ENCODE measurements at regions not wholly inside any gene's neighbourhood (a gene's known extent, or its start where the extent isn't known, plus 50 kb on each side); places are given as distances from the start of the nearest gene placed in this dataset.
"Not testable (repeated sequence)": the region's sequence is repeated elsewhere in the genome, so short reads cannot be mapped to it uniquely, and the experiment has no call there.

GRCh38 chrX:500481-501010, 113.8 kb upstream of the PPP2R3B start:
- Mint-ChIP-seq H3K4me1 (ENCODE audit: low read depth) (no peaks in the 10 kb centered on the region), H3K4me3 (no peak overlapping the region), H3K27ac (no peak overlapping the region), H3K27me3 (ENCODE audit: low read depth) (no peaks in the 10 kb centered on the region), H3K9me3 (peaks cover 15% of the 10 kb centered on the region), H3K36me3 (ENCODE audit: low read depth) (no peaks in the 10 kb centered on the region)

- H3K27me3 Mint-ChIP-seq (ENCODE audit: low read depth) = no peaks in the 10 kb centered on the region
- H3K36me3 Mint-ChIP-seq (ENCODE audit: low read depth) = no peaks in the 10 kb centered on the region
- no peak overlapping the region for H3K27ac Mint-ChIP-seq
- peaks cover 40% of the 10 kb centered on the region for H3K9me3 Mint-ChIP-seq
- H3K4me3 Mint-ChIP-seq = no peak overlapping the region
- no peaks in the 10 kb centered on the region for H3K4me1 Mint-ChIP-seq (ENCODE audit: low read depth)
Measured at GRCh38 chrX:506341-506740, 119.6 kb upstream of the PPP2R3B start.

GRCh38 chrX:508163-508562, 121.5 kb upstream of the PPP2R3B start:
- peaks cover 25% of the 10 kb centered on the region for H3K9me3 Mint-ChIP-seq
- H3K4me3 Mint-ChIP-seq = no peak overlapping the region
- no peaks in the 10 kb centered on the region for H3K4me1 Mint-ChIP-seq (ENCODE audit: low read depth)
- no peaks in the 10 kb centered on the region for H3K27me3 Mint-ChIP-seq (ENCODE audit: low read depth)
- H3K27ac Mint-ChIP-seq = no peak overlapping the region
- no peaks in the 10 kb centered on the region for H3K36me3 Mint-ChIP-seq (ENCODE audit: low read depth)

GRCh38 chrX:508821-509220, 121.8 kb upstream of the SHOX start:
- H3K36me3 Mint-ChIP-seq (ENCODE audit: low read depth); H3K4me1 Mint-ChIP-seq (ENCODE audit: low read depth); H3K27me3 Mint-ChIP-seq (ENCODE audit: low read depth); H3K27ac Mint-ChIP-seq; H3K4me3 Mint-ChIP-seq: not testable (repeated sequence)
- H3K9me3 Mint-ChIP-seq = peaks cover 25% of the 10 kb centered on the region

- not testable (repeated sequence) for H3K4me3 Mint-ChIP-seq; H3K4me1 Mint-ChIP-seq (ENCODE audit: low read depth); H3K36me3 Mint-ChIP-seq (ENCODE audit: low read depth); H3K27ac Mint-ChIP-seq; H3K27me3 Mint-ChIP-seq (ENCODE audit: low read depth)
- peaks cover 27% of the 10 kb centered on the region for H3K9me3 Mint-ChIP-seq
Measured at GRCh38 chrX:511089-511488, 119.5 kb upstream of the SHOX start.

- Mint-ChIP-seq H3K9me3 (peaks cover 14% of the 10 kb centered on the region), H3K4me3 (no peak overlapping the region), H3K4me1 (ENCODE audit: low read depth) (no peaks in the 10 kb centered on the region), H3K36me3 (ENCODE audit: low read depth) (no peaks in the 10 kb centered on the region), H3K27ac (no peak overlapping the region), H3K27me3 (ENCODE audit: low read depth) (no peaks in the 10 kb centered on the region)
Measured at GRCh38 chrX:518319-518718, 112.3 kb upstream of the SHOX start.

- no peaks in the 10 kb centered on the region for H3K36me3 Mint-ChIP-seq (ENCODE audit: low read depth)
- H3K4me3 Mint-ChIP-seq = no peak overlapping the region
- no peaks in the 10 kb centered on the region for H3K27me3 Mint-ChIP-seq (ENCODE audit: low read depth)
- H3K9me3 Mint-ChIP-seq = peaks cover 14% of the 10 kb centered on the region
- no peak overlapping the region for H3K27ac Mint-ChIP-seq
- H3K4me1 Mint-ChIP-seq (ENCODE audit: low read depth) = no peaks in the 10 kb centered on the region
Measured at GRCh38 chrX:519741-520140, 110.8 kb upstream of the SHOX start.

- H3K4me3 Mint-ChIP-seq = no peak overlapping the region
- H3K27me3 Mint-ChIP-seq (ENCODE audit: low read depth) = no peaks in the 10 kb centered on the region
- H3K27ac Mint-ChIP-seq = no peak overlapping the region
- H3K36me3 Mint-ChIP-seq (ENCODE audit: low read depth) = no peaks in the 10 kb centered on the region
- no peaks in the 10 kb centered on the region for H3K4me1 Mint-ChIP-seq (ENCODE audit: low read depth)
- H3K9me3 Mint-ChIP-seq = peaks cover 24% of the 10 kb centered on the region
Measured at GRCh38 chrX:522456-522855, 108.1 kb upstream of the SHOX start.

- Mint-ChIP-seq H3K27ac (no peak overlapping the region), H3K4me3 (no peak overlapping the region), H3K36me3 (ENCODE audit: low read depth) (no peaks in the 10 kb centered on the region), H3K27me3 (ENCODE audit: low read depth) (no peaks in the 10 kb centered on the region), H3K9me3 (peaks cover 35% of the 10 kb centered on the region), H3K4me1 (ENCODE audit: low read depth) (no peaks in the 10 kb centered on the region)
Measured at GRCh38 chrX:525134-525533, 105.5 kb upstream of the SHOX start.

- Mint-ChIP-seq H3K36me3 (ENCODE audit: low read depth) (no peaks in the 10 kb centered on the region), H3K4me3 (no peak overlapping the region), H3K27me3 (ENCODE audit: low read depth) (no peaks in the 10 kb centered on the region), H3K27ac (no peak overlapping the region), H3K9me3 (peaks cover 49% of the 10 kb centered on the region), H3K4me1 (ENCODE audit: low read depth) (no peaks in the 10 kb centered on the region)
Measured at GRCh38 chrX:526295-527224, 104.0 kb upstream of the SHOX start.

GRCh38 chrX:530726-531610, 99.6 kb upstream of the SHOX start:
- H3K36me3 Mint-ChIP-seq (ENCODE audit: low read depth) = no peaks in the 10 kb centered on the region
- H3K27ac Mint-ChIP-seq = no peak overlapping the region
- H3K4me3 Mint-ChIP-seq = no peak overlapping the region
- H3K4me1 Mint-ChIP-seq (ENCODE audit: low read depth) = no peaks in the 10 kb centered on the region
- H3K9me3 Mint-ChIP-seq = peaks cover 49% of the 10 kb centered on the region
- H3K27me3 Mint-ChIP-seq (ENCODE audit: low read depth) = no peaks in the 10 kb centered on the region

GRCh38 chrX:531611-531936, 99.0 kb upstream of the SHOX start:
- Mint-ChIP-seq H3K4me1 (ENCODE audit: low read depth) (no peaks in the 10 kb centered on the region), H3K4me3 (no peak overlapping the region), H3K27me3 (ENCODE audit: low read depth) (no peaks in the 10 kb centered on the region), H3K9me3 (peaks cover 46% of the 10 kb centered on the region), H3K36me3 (ENCODE audit: low read depth) (no peaks in the 10 kb centered on the region), H3K27ac (no peak overlapping the region)

GRCh38 chrX:534804-535203, 95.8 kb upstream of the SHOX start:
- no peaks in the 10 kb centered on the region for H3K27me3 Mint-ChIP-seq (ENCODE audit: low read depth)
- no peak overlapping the region for H3K27ac Mint-ChIP-seq

GRCh38 chrX:536616-537015, 94.0 kb upstream of the SHOX start:
- Mint-ChIP-seq H3K36me3 (ENCODE audit: low read depth) (peaks cover 2% of the 10 kb centered on the region), H3K4me1 (ENCODE audit: low read depth) (no peaks in the 10 kb centered on the region), H3K9me3 (peaks cover 27% of the 10 kb centered on the region), H3K27ac (no peak overlapping the region), H3K27me3 (ENCODE audit: low read depth) (no peaks in the 10 kb centered on the region), H3K4me3 (no peak overlapping the region)

More at GRCh38 chrX:534804-535203, 95.8 kb upstream of the SHOX start:
- H3K4me3 Mint-ChIP-seq = no peak overlapping the region
- H3K9me3 Mint-ChIP-seq = peaks cover 39% of the 10 kb centered on the region
- H3K4me1 Mint-ChIP-seq (ENCODE audit: low read depth) = no peaks in the 10 kb centered on the region
- no peaks in the 10 kb centered on the region for H3K36me3 Mint-ChIP-seq (ENCODE audit: low read depth)

- H3K27ac Mint-ChIP-seq = no peak overlapping the region
- H3K27me3 Mint-ChIP-seq (ENCODE audit: low read depth) = no peaks in the 10 kb centered on the region
- peaks cover 27% of the 10 kb centered on the region for H3K9me3 Mint-ChIP-seq
- no peaks in the 10 kb centered on the region for H3K4me1 Mint-ChIP-seq (ENCODE audit: low read depth)
- no peak overlapping the region for H3K4me3 Mint-ChIP-seq
- H3K36me3 Mint-ChIP-seq (ENCODE audit: low read depth) = peaks cover 2% of the 10 kb centered on the region
Measured at GRCh38 chrX:537151-537550, 93.4 kb upstream of the SHOX start.

Measured in T-helper 1 cell treated with Interleukin-12 subunit alpha and Interleukin-12 subunit beta and Interleukin-4 antibody, amounts not matched to agents 30 μg/mL and 1 μg/mL, for 36 hours (primary cell).